ENCODE measurements at regions not wholly inside any gene's neighbourhood (a gene's known extent, or its start where the extent isn't known, plus 50 kb on each side); places are given as distances from the start of the nearest gene placed in this dataset.
"Not testable (repeated sequence)": the region's sequence is repeated elsewhere in the genome, so short reads cannot be mapped to it uniquely, and the experiment has no call there.

DNA sequence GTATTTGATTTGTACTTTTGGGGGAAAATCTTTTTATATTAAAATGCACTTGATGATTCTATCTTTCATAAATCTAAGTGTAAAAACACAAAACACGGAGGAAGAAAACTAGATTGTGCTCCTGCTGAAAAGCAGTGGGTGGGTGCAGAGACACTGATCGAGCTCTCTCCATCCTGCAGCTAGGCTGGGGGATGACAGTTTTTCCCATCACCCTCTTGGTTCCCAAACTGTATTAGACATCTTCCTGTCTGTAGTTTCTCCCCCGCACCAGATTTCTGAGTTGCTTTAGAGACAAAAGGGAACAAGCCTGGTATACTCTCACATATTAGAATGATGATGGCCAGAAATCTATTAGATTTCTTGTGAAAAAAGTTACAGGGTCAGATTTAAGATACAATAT lies 99.6 kb downstream of the FAM114A2 start:
- in situ Hi-C loops (cut with MboI; ENCODE audit: low pct_unique_long_range_greater_than_20kb, low sequenced_read_pairs, unreplicated experiment) = no loop called here
- no peak for TF ChIP-seq CTCF (IDR thresholded peaks at IDR 0.05; ENCODE audit: extremely low read depth, insufficient read depth, missing control alignments)

DNA sequence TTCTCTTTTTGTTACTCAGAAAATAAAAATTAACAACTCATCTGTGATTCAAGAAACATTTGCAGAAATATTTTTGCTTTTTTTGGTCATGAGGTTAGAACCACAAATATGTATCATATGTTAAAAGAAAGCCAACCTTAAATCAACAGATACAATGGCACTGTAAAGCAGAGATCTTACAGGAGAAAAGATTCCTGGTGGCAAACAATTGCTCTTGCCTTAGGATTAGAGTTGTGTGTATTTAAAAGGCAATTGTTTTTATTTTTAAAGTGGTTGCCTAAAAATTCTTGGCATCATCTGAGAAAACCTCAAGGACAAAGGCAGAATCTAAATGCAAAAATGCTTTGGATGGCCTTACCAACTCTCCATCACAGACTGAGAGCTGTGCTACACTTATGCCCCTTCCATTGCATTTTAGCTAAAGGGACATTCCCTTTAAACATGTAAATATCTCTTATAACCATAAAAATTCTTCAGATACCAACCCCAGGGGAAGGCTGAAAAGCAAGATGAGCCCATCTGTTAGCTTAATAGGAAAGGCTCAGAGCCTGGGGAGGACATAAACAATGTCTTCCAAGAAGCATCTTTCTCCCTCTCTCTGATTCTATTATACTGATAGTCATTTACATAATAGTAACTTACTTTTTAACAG lies 100.4 kb downstream of the FAM114A2 start:
- DNase-seq (ENCODE audit: low spot score) = no peak
- no peak for TF ChIP-seq CTCF (IDR thresholded peaks at IDR 0.05; ENCODE audit: extremely low read depth, insufficient read depth, missing control alignments)
- in situ Hi-C loops (cut with MboI; ENCODE audit: low pct_unique_long_range_greater_than_20kb, low sequenced_read_pairs, unreplicated experiment) = no loop called here

More for the DNA sequence above, 99.6 kb downstream of the FAM114A2 start:
- DNase-seq (ENCODE audit: low spot score) = no peak

DNA sequence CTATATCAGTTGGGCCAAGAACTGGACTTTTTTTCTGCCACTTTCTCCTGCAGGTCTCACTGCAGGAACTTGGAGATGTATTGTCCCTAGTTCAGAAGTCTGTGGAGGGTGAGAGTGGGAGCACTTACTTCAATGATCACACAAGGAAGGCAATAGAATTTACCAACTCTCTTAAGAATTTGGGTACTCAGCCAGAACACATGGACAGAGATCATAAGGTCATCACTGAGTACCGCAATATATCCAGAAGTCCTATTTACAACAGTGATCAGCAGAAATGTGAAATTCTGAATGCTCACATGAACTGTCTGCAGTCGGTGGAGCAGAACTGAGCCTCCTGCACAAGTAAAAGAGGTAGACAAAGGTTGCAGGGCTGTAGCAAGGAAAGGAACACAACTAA lies 101.0 kb downstream of the FAM114A2 start:
- TF ChIP-seq CTCF (IDR thresholded peaks at IDR 0.05; ENCODE audit: extremely low read depth, insufficient read depth, missing control alignments) = no peak
- in situ Hi-C loops (cut with MboI; ENCODE audit: low pct_unique_long_range_greater_than_20kb, low sequenced_read_pairs, unreplicated experiment) = no loop called here
- DNase-seq (ENCODE audit: low spot score) = no peak

DNA sequence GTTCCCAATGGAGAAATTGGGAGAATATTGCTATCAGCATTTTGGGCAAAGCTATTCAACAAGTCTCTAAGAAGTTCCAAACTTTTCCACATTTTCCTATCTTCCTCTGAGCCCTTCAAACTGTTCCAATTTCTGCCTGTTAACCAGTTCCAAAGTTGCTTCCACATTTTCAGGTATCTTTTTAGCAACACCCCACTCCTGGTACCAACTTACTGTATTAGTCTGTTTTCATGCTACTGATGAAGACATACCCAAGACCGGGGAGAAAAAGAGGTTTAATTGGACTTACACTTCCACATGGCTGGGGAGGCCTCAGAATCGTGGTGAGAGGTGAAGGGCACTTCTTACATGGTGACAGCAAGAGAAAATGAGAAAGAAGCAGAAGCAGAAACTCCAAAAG lies 103.6 kb downstream of the FAM114A2 start:
- DNase-seq (ENCODE audit: low spot score); in situ Hi-C loops (cut with MboI; ENCODE audit: low pct_unique_long_range_greater_than_20kb, low sequenced_read_pairs, unreplicated experiment): not testable (repeated sequence)

GRCh38 chr5:153926201-153926600 lies 112.5 kb downstream of the FAM114A2 start:
- in situ Hi-C loops (cut with MboI; ENCODE audit: low pct_unique_long_range_greater_than_20kb, low sequenced_read_pairs, unreplicated experiment) = no loop called here
- DNase-seq (ENCODE audit: low spot score) = no peak
- TF ChIP-seq CTCF (IDR thresholded peaks at IDR 0.05; ENCODE audit: extremely low read depth, insufficient read depth, missing control alignments) = no peak

DNA sequence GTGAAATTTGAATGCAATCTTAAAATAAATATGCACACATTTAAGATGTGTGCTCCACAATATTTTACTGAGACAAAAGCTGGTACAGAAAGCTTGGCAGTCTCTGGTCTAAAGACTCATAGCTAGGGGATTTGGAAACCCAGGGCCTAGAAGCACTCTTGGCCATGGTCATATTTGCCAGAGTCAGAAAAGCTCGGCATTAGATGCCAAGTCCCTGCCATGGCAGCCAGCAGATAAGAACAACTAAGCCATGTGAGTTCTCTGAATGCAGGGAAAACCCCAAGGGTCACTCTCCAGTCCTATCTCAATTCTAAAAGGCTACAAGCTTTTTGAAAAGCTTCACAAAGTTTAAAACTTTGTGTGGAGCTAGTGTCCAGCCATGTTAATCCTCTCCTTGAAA lies 119.5 kb downstream of the FAM114A2 start:
- in situ Hi-C loops (cut with MboI; ENCODE audit: low pct_unique_long_range_greater_than_20kb, low sequenced_read_pairs, unreplicated experiment) = no loop called here
- no peak for TF ChIP-seq CTCF (IDR thresholded peaks at IDR 0.05; ENCODE audit: extremely low read depth, insufficient read depth, missing control alignments)
- DNase-seq (ENCODE audit: low spot score) = no peak

- DNase-seq (ENCODE audit: low spot score) = no peak
- in situ Hi-C loops (cut with MboI; ENCODE audit: low pct_unique_long_range_greater_than_20kb, low sequenced_read_pairs, unreplicated experiment) = no loop called here
- TF ChIP-seq CTCF (IDR thresholded peaks at IDR 0.05; ENCODE audit: extremely low read depth, insufficient read depth, missing control alignments) = no peak
Measured at GRCh38 chr5:153907170-153907775, 131.4 kb downstream of the FAM114A2 start.

Data from GM13977 (cell line).